Mucosa of stomach (tissue), 1 donor: ENCODE measurements at regions not wholly inside any gene's neighbourhood (a gene's known extent, or its start where the extent isn't known, plus 50 kb on each side); places are given as distances from the start of the nearest gene placed in this dataset.

ENCODE experiments used
- H3K27me3 ChIP-seq: one replicate; pipeline ENCODE4 v1.7.0; 2013; ENCODE audit warnings: mild to moderate bottlenecking, low read length; ENCODE audit not compliant: control insufficient read depth, insufficient read depth
- H3K36me3 ChIP-seq: one replicate; pipeline ENCODE4 v1.7.0; 2013; ENCODE audit warnings: low read length; ENCODE audit not compliant: control insufficient read depth, insufficient read depth
- H3K4me1 ChIP-seq: one replicate; pipeline ENCODE4 v1.7.0; 2013; ENCODE audit warnings: mild to moderate bottlenecking, low read length; ENCODE audit not compliant: control insufficient read depth, insufficient read depth
- H3K4me3 ChIP-seq: one replicate; pipeline ENCODE4 v1.7.0; 2013; ENCODE audit warnings: low read length
- H3K9ac ChIP-seq: one replicate; pipeline ENCODE4 v1.7.0; 2013; ENCODE audit warnings: mild to moderate bottlenecking, low read length, moderate library complexity
- H3K9me3 ChIP-seq: one replicate; pipeline ENCODE4 v1.7.0; 2013; ENCODE audit warnings: mild to moderate bottlenecking, low read length, moderate library complexity; ENCODE audit not compliant: control insufficient read depth
- donor health status: Pancreatic carcinoma.

- Histone ChIP-seq H3K4me3 (no peak overlapping the region), H3K9me3 (no peaks in the 10 kb centered on the region), H3K36me3 (no peaks in the 10 kb centered on the region), H3K27me3 (no peaks in the 10 kb centered on the region), H3K4me1 (no peaks in the 10 kb centered on the region), H3K9ac (no peak overlapping the region)
Observed at GRCh38 chr22:47460176-47460575, 697.7 kb downstream of the TBC1D22A start.

GRCh38 chr22:47458348-47458747, 695.9 kb downstream of the TBC1D22A start:
- H3K4me3 ChIP-seq = no peak overlapping the region
- no peaks in the 10 kb centered on the region for H3K4me1 ChIP-seq
- no peaks in the 10 kb centered on the region for H3K9me3 ChIP-seq
- H3K36me3 ChIP-seq = no peaks in the 10 kb centered on the region
- H3K27me3 ChIP-seq = no peaks in the 10 kb centered on the region
- H3K9ac ChIP-seq = no peak overlapping the region

DNA sequence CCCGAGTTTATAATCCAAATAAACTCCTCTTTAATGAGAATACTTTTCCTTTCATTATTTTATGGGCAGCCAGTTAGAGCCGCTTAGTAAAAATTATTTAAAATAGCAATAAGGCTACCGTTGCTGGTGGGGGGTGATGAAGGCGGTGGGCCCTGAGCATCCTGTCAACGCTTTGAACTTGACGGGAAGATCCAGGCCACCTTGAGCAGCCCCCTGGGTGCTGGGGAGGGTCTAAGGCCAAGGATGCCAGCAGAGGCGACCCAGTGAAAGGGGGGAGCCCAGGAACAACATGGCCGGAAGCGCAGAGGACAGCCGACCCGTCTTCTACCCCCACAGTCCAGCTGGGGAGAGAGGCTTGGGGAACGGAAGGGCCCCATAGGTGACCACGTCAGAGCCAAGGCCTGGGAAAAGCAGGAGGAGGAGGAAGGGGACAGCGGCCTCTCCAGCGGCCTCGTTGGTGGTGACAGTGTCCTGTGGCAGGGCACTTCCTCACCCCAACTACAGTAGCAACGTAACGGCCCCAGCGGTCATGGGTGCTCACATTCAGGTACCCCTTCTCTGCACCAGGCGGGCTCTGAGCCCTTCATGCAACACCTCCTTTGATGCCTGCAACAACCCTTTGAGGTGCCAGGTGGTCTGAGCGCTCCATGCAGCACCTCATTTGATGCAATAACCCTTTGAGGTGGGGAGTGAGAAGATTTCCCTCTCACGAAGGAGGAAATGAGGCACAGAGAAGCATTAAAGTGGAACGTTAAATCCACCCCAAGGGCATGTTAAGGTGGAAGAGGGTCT, 695.3 kb downstream of the TBC1D22A start:
- Histone ChIP-seq H3K4me1 (no peaks in the 10 kb centered on the region), H3K27me3 (no peaks in the 10 kb centered on the region), H3K36me3 (no peaks in the 10 kb centered on the region), H3K4me3 (no peak overlapping the region), H3K9me3 (no peaks in the 10 kb centered on the region), H3K9ac (no peak overlapping the region)

DNA sequence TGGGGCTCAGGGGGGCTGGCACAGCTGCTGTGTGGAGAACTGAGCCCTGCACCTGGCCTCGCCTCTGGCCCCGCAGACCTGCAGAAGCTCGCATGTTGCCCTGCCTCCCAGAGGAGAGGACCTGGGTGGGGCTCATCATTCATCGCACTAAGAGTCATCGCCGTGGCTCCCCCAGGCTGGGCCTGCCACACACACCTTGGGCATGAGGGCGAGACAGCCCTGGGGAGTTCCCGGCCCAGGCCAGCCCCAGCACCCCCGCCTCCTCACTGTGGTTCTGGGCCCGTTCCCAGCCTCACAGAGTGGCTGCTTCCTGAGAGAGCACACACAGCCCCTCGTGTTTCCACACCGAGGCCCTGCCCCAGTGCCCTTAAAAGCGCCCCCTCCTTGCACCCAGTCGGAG, 694.6 kb downstream of the TBC1D22A start:
- no peaks in the 10 kb centered on the region for H3K4me1 ChIP-seq
- H3K4me3 ChIP-seq = no peak overlapping the region
- H3K27me3 ChIP-seq = no peaks in the 10 kb centered on the region
- no peaks in the 10 kb centered on the region for H3K36me3 ChIP-seq
- H3K9me3 ChIP-seq = no peaks in the 10 kb centered on the region
- H3K9ac ChIP-seq = no peak overlapping the region

DNA sequence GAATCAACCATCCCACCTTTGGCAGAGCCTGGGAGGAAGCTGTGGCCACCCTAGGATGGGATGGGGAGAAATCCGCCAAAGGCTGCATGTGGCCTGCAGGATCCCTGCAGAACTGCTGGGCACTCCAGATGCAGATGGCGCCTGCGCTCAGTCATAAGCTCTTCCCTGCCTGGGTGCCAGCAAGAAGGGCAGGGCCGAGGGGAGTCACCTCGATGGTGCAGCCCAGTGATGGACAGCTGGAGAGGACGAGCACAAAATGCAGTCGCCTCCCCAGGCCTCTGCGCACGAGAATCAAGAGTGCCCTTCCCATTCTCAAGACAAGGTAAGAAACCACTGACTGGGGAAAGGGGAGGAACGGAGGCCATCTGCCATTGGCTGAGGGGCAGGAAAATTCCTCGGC, 693.6 kb downstream of the TBC1D22A start:
- no peaks in the 10 kb centered on the region for H3K4me1 ChIP-seq

GRCh38 chr22:47453049-47453448, 690.6 kb downstream of the TBC1D22A start:
- no peak overlapping the region for H3K9ac ChIP-seq
- no peak overlapping the region for H3K4me3 ChIP-seq
- H3K36me3 ChIP-seq = no peaks in the 10 kb centered on the region
- H3K4me1 ChIP-seq = peaks cover 20% of the 10 kb centered on the region
- H3K27me3 ChIP-seq = peaks cover 3% of the 10 kb centered on the region
- H3K9me3 ChIP-seq = no peaks in the 10 kb centered on the region

More for the DNA sequence above, 693.6 kb downstream of the TBC1D22A start:
- Histone ChIP-seq H3K4me3 (no peak overlapping the region), H3K9me3 (no peaks in the 10 kb centered on the region), H3K36me3 (no peaks in the 10 kb centered on the region), H3K9ac (no peak overlapping the region), H3K27me3 (no peaks in the 10 kb centered on the region)

DNA sequence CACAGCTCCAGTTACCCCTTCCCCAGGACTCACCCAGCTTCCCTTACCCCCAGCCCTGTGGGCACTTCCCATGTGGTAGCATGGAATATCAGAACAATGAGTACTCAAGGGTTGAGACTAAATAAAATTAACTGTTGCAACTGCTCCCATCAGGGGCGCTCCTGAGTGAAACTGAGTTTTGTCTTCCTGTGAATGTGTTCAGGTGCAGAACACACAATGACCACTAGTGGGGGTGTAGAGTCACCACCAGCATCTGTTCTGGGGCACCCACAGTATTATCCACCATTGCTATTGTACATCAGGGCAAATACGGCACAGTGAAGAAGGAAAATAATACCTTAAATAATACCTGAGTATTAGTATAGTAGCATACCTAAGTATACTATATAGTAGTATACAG, 689.7 kb downstream of the TBC1D22A start:
- H3K4me3 ChIP-seq = no peak overlapping the region
- peaks cover 21% of the 10 kb centered on the region for H3K4me1 ChIP-seq
- no peak overlapping the region for H3K9ac ChIP-seq

DNA sequence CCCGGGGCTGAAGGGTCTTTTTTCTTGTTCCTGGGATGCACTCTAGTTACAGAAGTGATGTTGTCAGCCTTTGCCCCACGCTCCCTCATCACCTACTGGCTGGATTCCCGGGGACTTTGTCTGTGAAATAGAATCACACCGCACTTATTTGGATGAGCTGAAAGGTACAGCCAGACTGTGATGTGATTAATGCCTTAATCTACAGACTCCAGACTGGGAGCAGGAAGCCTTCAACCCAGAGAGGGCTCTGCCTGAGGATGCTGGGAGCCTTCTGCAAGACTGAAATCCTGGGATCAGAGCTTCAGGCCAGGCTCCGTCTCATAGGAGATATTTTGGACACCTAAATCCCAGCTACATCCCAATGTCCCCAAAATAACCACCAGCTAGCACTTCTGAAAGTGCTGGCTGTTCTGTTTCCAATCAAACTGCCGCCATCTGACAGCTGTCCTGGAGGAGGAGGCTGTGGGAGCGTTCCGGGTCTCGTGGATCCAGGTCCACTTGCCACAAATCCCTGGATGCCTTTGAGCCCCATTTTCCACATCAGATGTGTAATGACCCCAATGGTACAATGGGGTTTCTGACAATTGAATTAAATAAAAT, 688.5 kb downstream of the TBC1D22A start:
- H3K9me3 ChIP-seq = no peaks in the 10 kb centered on the region
- H3K27me3 ChIP-seq = peaks cover 3% of the 10 kb centered on the region
- H3K9ac ChIP-seq = no peak overlapping the region
- no peaks in the 10 kb centered on the region for H3K36me3 ChIP-seq
- H3K4me3 ChIP-seq = no peak overlapping the region
- H3K4me1 ChIP-seq = peaks cover 21% of the 10 kb centered on the region

More for the DNA sequence above, 689.7 kb downstream of the TBC1D22A start:
- H3K36me3 ChIP-seq = no peaks in the 10 kb centered on the region
- peaks cover 3% of the 10 kb centered on the region for H3K27me3 ChIP-seq
- no peaks in the 10 kb centered on the region for H3K9me3 ChIP-seq

DNA sequence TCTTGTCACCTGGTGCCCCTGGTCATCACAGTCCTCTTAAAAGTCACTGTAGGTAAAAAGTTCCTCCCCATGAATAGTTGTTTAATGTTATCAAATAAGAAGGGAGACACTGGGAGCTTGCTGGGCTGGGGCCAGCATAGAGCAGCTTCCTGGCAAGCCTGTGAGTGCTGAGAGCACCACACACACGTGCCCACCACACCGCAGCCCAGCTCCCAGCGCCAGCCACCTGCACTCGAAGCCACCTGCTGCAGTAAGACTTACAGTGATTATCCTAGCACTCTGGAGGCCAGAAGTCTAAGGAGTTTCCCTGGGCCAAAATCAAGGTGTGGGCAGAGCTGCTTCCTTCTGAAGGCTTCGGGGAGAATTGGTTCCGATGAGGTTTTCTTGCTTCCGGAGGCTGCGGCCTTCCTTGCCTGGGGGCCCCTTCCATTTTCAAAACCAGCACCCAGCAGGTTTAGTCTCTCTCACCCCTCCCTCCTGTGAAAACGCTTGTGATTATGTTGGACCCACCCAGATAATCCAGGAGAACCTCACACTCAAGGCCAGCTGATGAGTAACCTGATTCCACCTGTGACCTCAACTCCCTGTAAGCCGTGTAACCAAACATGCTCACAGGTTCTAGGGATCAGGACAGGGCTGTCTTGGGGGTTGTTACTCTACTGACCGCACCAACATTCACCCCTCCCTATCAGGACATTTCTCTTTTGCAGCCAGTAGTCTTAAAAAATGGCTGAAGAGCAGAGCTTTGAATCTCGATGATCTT, 687.2 kb downstream of the TBC1D22A start:
- Histone ChIP-seq H3K36me3 (no peaks in the 10 kb centered on the region), H3K9ac (no peak overlapping the region), H3K27me3 (peaks cover 3% of the 10 kb centered on the region), H3K9me3 (no peaks in the 10 kb centered on the region), H3K4me3 (no peak overlapping the region), H3K4me1 (peaks cover 21% of the 10 kb centered on the region)

GRCh38 chr22:47448231-47449223, 686.1 kb downstream of the TBC1D22A start:
- Histone ChIP-seq H3K36me3 (no peaks in the 10 kb centered on the region), H3K9me3 (no peaks in the 10 kb centered on the region), H3K4me3 (peak overlapping the region; percentile 6), H3K4me1 (peaks cover 21% of the 10 kb centered on the region), H3K27me3 (peaks cover 3% of the 10 kb centered on the region), H3K9ac (no peak overlapping the region)
